ENCODE measurements at regions not wholly inside any gene's neighbourhood (a gene's known extent, or its start where the extent isn't known, plus 50 kb on each side); places are given as distances from the start of the nearest gene placed in this dataset.

GRCh38 chr2:38171208-38171855 is 95.4 kb upstream of the CYP1B1 start:
- DNase-seq (ENCODE audit: low read depth): no peak

GRCh38 chr2:38170733-38171132 is 94.8 kb upstream of the CYP1B1 start:
- DNase-seq (ENCODE audit: low read depth): no peak

GRCh38 chr2:38170067-38170466 is 94.1 kb upstream of the CYP1B1 start:
- DNase-seq (ENCODE audit: low read depth): no peak

GRCh38 chr2:38168710-38169480 is 92.9 kb upstream of the CYP1B1 start:
- DNase-seq (ENCODE audit: low read depth): no peak

- DNase-seq (ENCODE audit: low read depth): no peak
These were observed 92.0 kb upstream of the CYP1B1 start for GRCh38 chr2:38167968-38168350.

- DNase-seq (ENCODE audit: low read depth): no peak
These were observed 89.7 kb upstream of the CYP1B1 start for GRCh38 chr2:38165698-38166097.

- no peak for DNase-seq (ENCODE audit: low read depth)
These were observed 88.9 kb upstream of the CYP1B1 start for GRCh38 chr2:38164881-38165280.

GRCh38 chr2:38163579-38163978 is 87.6 kb upstream of the CYP1B1 start:
- DNase-seq (ENCODE audit: low read depth): no peak

GRCh38 chr2:38163006-38163405 is 87.1 kb upstream of the CYP1B1 start:
- DNase-seq (ENCODE audit: low read depth): no peak

GRCh38 chr2:38160516-38160915 is 84.6 kb upstream of the CYP1B1 start:
- no peak for DNase-seq (ENCODE audit: low read depth)

GRCh38 chr2:38159597-38159996 is 83.6 kb upstream of the CYP1B1 start:
- no peak for DNase-seq (ENCODE audit: low read depth)

- DNase-seq (ENCODE audit: low read depth): no peak
These were observed 83.2 kb upstream of the CYP1B1 start for GRCh38 chr2:38159191-38159590.

- DNase-seq (ENCODE audit: low read depth): no peak
These were observed 82.6 kb upstream of the CYP1B1 start for GRCh38 chr2:38158378-38159118.

GRCh38 chr2:38156436-38156835 is 80.5 kb upstream of the CYP1B1 start:
- no peak for DNase-seq (ENCODE audit: low read depth)

- no peak for DNase-seq (ENCODE audit: low read depth)
These were observed 79.1 kb upstream of the CYP1B1 start for GRCh38 chr2:38155015-38155414.

GRCh38 chr2:38154395-38154794 is 78.4 kb upstream of the CYP1B1 start:
- DNase-seq (ENCODE audit: low read depth): no peak

GRCh38 chr2:38153476-38154135 is 77.7 kb upstream of the CYP1B1 start:
- DNase-seq (ENCODE audit: low read depth): no peak

- no peak for DNase-seq (ENCODE audit: low read depth)
These were observed 77.0 kb upstream of the CYP1B1 start for GRCh38 chr2:38152913-38153312.

- no peak for DNase-seq (ENCODE audit: low read depth)
These were observed 76.1 kb upstream of the CYP1B1 start for GRCh38 chr2:38152035-38152434.

- no peak for DNase-seq (ENCODE audit: low read depth)
These were observed 73.6 kb upstream of the CYP1B1 start for GRCh38 chr2:38149531-38149930.

GRCh38 chr2:38148501-38148900 is 72.5 kb upstream of the CYP1B1 start:
- no peak for DNase-seq (ENCODE audit: low read depth)

GRCh38 chr2:38147333-38148121 is 71.6 kb upstream of the CYP1B1 start:
- no peak for DNase-seq (ENCODE audit: low read depth)

All from stromal cell of bone marrow (primary cell).